ENCODE measurements at regions not wholly inside any gene's neighbourhood (a gene's known extent, or its start where the extent isn't known, plus 50 kb on each side); places are given as distances from the start of the nearest gene placed in this dataset.

DNA sequence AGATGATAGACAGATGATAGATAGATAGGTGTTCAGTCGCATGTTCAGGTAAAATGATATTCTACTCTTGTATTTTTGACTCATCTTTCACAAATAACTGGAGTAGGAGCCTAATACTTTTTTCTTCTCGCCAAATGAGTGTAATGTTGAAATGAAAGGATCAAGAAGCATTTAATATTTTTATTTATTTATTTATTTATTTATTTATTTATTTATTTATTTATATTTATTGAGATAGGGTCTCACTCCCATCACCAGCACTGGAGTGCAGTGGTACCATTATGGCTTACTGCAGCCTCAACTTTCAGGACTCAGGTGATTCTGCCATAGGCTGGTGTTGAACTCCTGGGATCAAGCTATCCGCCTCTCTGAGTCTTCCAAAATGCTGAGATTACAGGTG is 298.8 kb downstream of the KCNC2 start:
- WGBS, 2 donors = 77 to 91% methylated on average over 3 of the region's 3 CpGs
- peaks cover 0 to 3% (median 0%) of the 10 kb centered on the region in 3 donors for H3K4me1 ChIP-seq
- no peak for FAIRE-seq
- intact Hi-C loops (cut with DNase I) = no loop called here
- H3K4me3 ChIP-seq = no peak overlapping the region
- no peak for ATAC-seq
- TF ChIP-seq, protein P1, sequence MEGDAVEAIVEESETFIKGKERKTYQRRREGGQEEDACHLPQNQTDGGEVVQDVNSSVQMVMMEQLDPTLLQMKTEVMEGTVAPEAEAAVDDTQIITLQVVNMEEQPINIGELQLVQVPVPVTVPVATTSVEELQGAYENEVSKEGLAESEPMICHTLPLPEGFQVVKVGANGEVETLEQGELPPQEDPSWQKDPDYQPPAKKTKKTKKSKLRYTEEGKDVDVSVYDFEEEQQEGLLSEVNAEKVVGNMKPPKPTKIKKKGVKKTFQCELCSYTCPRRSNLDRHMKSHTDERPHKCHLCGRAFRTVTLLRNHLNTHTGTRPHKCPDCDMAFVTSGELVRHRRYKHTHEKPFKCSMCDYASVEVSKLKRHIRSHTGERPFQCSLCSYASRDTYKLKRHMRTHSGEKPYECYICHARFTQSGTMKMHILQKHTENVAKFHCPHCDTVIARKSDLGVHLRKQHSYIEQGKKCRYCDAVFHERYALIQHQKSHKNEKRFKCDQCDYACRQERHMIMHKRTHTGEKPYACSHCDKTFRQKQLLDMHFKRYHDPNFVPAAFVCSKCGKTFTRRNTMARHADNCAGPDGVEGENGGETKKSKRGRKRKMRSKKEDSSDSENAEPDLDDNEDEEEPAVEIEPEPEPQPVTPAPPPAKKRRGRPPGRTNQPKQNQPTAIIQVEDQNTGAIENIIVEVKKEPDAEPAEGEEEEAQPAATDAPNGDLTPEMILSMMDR (IDR thresholded peaks at IDR 0.05) = no peak
- H3K27ac ChIP-seq = no peak overlapping the region
- H3K9me3 ChIP-seq = no peaks in the 10 kb centered on the region
- H3K36me3 ChIP-seq = no peaks in the 10 kb centered on the region
- DNase-seq = no peak
- H3K27me3 ChIP-seq = no peaks in the 10 kb centered on the region

DNA sequence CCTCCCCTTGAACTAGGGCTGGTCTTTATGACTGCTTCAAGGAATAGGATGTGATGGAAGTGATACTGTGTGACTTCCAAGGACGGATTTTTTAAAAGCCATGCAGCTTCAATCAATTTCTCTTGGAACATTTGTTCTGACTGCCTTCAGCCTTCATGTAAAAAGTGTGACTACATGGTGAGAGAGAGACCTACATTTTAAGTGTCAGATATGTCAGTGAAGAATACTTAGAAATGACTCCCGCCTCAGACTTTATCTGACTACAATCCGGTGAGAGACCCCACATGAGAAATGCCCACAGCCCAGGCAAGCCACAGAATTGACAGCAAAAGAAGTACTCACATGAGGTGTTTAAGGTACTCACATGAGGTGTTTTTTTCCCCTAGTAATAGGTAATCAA is 295.3 kb downstream of the KCNC2 start:
- FAIRE-seq (no peak), DNase-seq (no peak), ATAC-seq (no peak)
- Histone ChIP-seq H3K9me3 (no peaks in the 10 kb centered on the region), H3K4me1 (peaks cover 0 to 3% (median 0%) of the 10 kb centered on the region in 3 donors), H3K36me3 (no peaks in the 10 kb centered on the region), H3K27ac (no peak overlapping the region), H3K4me3 (no peak overlapping the region), H3K27me3 (no peaks in the 10 kb centered on the region)
- intact Hi-C loops (cut with DNase I) = no loop called here
- TF ChIP-seq, protein P1 (IDR thresholded peaks at IDR 0.05) = no peak
- 63 to 65% methylated on average over 3 of the region's 3 CpGs for WGBS, 2 donors

DNA sequence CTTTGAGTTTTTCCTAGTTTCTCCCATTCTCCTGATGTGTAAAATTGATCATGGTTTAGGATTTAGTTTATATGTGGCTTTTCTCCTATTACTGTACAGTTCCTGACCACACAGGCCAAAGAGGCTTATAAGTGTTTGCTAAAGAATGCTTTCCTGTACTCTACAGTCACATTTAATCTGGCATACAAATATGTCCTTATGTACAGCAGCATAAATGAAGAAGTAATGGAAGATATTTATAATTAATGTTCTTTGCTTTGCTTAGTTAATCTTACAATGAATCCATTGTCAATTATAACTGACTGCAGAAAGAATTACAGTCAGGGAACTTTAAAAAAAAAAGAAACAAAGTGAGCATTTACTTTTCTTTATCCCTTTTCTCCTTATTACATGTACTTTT is 293.9 kb downstream of the KCNC2 start:
- Histone ChIP-seq H3K9me3 (no peaks in the 10 kb centered on the region), H3K27ac (no peak overlapping the region), H3K4me1 (peaks cover 0 to 3% (median 0%) of the 10 kb centered on the region in 3 donors), H3K4me3 (no peak overlapping the region), H3K27me3 (no peaks in the 10 kb centered on the region), H3K36me3 (no peaks in the 10 kb centered on the region)
- DNase-seq (no peak), FAIRE-seq (no peak), ATAC-seq (no peak)
- TF ChIP-seq, protein P1 (IDR thresholded peaks at IDR 0.05) = no peak
- intact Hi-C loops (cut with DNase I) = no loop called here

DNA sequence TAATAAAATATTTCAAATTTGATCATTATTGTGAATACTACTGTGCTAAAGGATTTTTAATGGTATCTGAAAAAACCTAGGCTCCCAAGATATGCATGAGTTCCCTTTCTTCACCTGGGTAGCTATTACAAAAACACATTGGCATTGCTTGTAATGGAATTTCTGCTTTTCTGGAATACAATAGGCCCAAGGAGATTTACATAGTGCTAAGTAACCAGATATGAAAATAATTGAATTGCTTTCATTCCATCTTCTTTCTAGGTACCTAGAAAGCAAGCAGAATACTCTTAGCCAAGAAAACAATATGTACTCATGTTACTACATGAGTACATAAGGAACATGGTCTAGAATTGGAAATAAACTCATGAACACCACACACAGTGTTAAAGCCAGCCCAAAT is 291.9 kb downstream of the KCNC2 start:
- Histone ChIP-seq H3K4me1 (peaks cover 0 to 3% (median 0%) of the 10 kb centered on the region in 3 donors), H3K27ac (no peak overlapping the region), H3K27me3 (no peaks in the 10 kb centered on the region), H3K4me3 (no peak overlapping the region), H3K36me3 (no peaks in the 10 kb centered on the region), H3K9me3 (no peaks in the 10 kb centered on the region)
- TF ChIP-seq, protein P1 (IDR thresholded peaks at IDR 0.05) = no peak
- ATAC-seq (no peak), FAIRE-seq (no peak), DNase-seq (no peak)
- intact Hi-C loops (cut with DNase I) = no loop called here

DNA sequence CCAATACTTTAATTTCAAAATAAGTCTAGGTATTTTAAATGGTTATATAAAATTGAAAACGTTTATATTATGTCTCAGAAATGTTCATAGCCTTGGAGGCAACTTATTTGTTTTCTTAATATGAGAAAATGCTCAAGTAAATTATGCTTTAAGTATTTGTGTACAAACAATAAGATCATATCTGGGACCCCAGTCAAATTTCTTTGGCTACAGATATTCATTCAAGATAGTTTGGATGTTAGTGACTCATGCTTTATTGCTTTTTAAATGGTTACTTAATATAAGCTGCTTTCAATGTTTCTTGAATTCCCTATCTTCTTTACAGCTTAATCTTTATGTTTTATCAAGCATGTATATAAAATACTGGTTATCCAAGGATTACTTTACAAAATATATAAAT is 291.3 kb downstream of the KCNC2 start:
- FAIRE-seq (no peak), ATAC-seq (no peak), DNase-seq (no peak)
- intact Hi-C loops (cut with DNase I) = no loop called here
- H3K4me3 ChIP-seq = no peak overlapping the region
- no peaks in the 10 kb centered on the region for H3K9me3 ChIP-seq
- peaks cover 0 to 3% (median 0%) of the 10 kb centered on the region in 3 donors for H3K4me1 ChIP-seq
- H3K36me3 ChIP-seq = no peaks in the 10 kb centered on the region
- no peaks in the 10 kb centered on the region for H3K27me3 ChIP-seq
- no peak overlapping the region for H3K27ac ChIP-seq
- 1 to 6% methylated on average over 1 of the region's 1 CpG for WGBS, 2 donors
- TF ChIP-seq, protein P1 (IDR thresholded peaks at IDR 0.05) = no peak
